ENCODE measurements at regions not wholly inside any gene's neighbourhood (a gene's known extent, or its start where the extent isn't known, plus 50 kb on each side); places are given as distances from the start of the nearest gene placed in this dataset.

GRCh38 chr6:78570044-78570443 lies 297.3 kb upstream of the IRAK1BP1 start:
- TF ChIP-seq CTCF (IDR thresholded peaks at IDR 0.05): no peak
- Mint-ChIP-seq H3K4me1 (ENCODE audit: low read depth) (no peaks in the 10 kb centered on the region), H3K36me3 (ENCODE audit: low read depth) (no peaks in the 10 kb centered on the region), H3K4me3 (ENCODE audit: unreplicated experiment) (no peak overlapping the region), H3K27ac (ENCODE audit: unreplicated experiment) (no peak overlapping the region), H3K27me3 (ENCODE audit: low read depth) (no peaks in the 10 kb centered on the region), H3K9me3 (ENCODE audit: low read depth) (peaks cover 19% of the 10 kb centered on the region)
- DNase-seq (ENCODE audit: low spot score): no peak

- peaks cover 4% of the 10 kb centered on the region for H3K9me3 Mint-ChIP-seq (ENCODE audit: low read depth)
- no peaks in the 10 kb centered on the region for H3K36me3 Mint-ChIP-seq (ENCODE audit: low read depth)
- no peak overlapping the region for H3K27ac Mint-ChIP-seq (ENCODE audit: unreplicated experiment)
- no peak for DNase-seq (ENCODE audit: low spot score)
- H3K4me1 Mint-ChIP-seq (ENCODE audit: low read depth): no peaks in the 10 kb centered on the region
- no peak for TF ChIP-seq CTCF (IDR thresholded peaks at IDR 0.05)
- H3K4me3 Mint-ChIP-seq (ENCODE audit: unreplicated experiment): no peak overlapping the region
- no peaks in the 10 kb centered on the region for H3K27me3 Mint-ChIP-seq (ENCODE audit: low read depth)
Measured at GRCh38 chr6:78577585-78577984, 289.8 kb upstream of the IRAK1BP1 start.

GRCh38 chr6:78578430-78578829 lies 288.9 kb upstream of the IRAK1BP1 start:
- H3K9me3 Mint-ChIP-seq (ENCODE audit: low read depth): no peaks in the 10 kb centered on the region

GRCh38 chr6:78580923-78581322 lies 286.4 kb upstream of the IRAK1BP1 start:
- Mint-ChIP-seq H3K4me3 (ENCODE audit: unreplicated experiment) (no peak overlapping the region), H3K27ac (ENCODE audit: unreplicated experiment) (no peak overlapping the region), H3K9me3 (ENCODE audit: low read depth) (no peaks in the 10 kb centered on the region), H3K36me3 (ENCODE audit: low read depth) (no peaks in the 10 kb centered on the region), H3K27me3 (ENCODE audit: low read depth) (no peaks in the 10 kb centered on the region), H3K4me1 (ENCODE audit: low read depth) (no peaks in the 10 kb centered on the region)
- TF ChIP-seq CTCF (IDR thresholded peaks at IDR 0.05): no peak
- DNase-seq (ENCODE audit: low spot score): no peak

More at GRCh38 chr6:78578430-78578829, 288.9 kb upstream of the IRAK1BP1 start:
- H3K27me3 Mint-ChIP-seq (ENCODE audit: low read depth): no peaks in the 10 kb centered on the region
- no peaks in the 10 kb centered on the region for H3K4me1 Mint-ChIP-seq (ENCODE audit: low read depth)
- no peaks in the 10 kb centered on the region for H3K36me3 Mint-ChIP-seq (ENCODE audit: low read depth)
- no peak overlapping the region for H3K4me3 Mint-ChIP-seq (ENCODE audit: unreplicated experiment)
- H3K27ac Mint-ChIP-seq (ENCODE audit: unreplicated experiment): no peak overlapping the region
- TF ChIP-seq CTCF (IDR thresholded peaks at IDR 0.05): no peak
- no peak for DNase-seq (ENCODE audit: low spot score)

- Mint-ChIP-seq H3K9me3 (ENCODE audit: low read depth) (no peaks in the 10 kb centered on the region), H3K4me3 (ENCODE audit: unreplicated experiment) (no peak overlapping the region), H3K36me3 (ENCODE audit: low read depth) (no peaks in the 10 kb centered on the region), H3K4me1 (ENCODE audit: low read depth) (no peaks in the 10 kb centered on the region), H3K27me3 (ENCODE audit: low read depth) (no peaks in the 10 kb centered on the region), H3K27ac (ENCODE audit: unreplicated experiment) (no peak overlapping the region)
- DNase-seq (ENCODE audit: low spot score): no peak
- TF ChIP-seq CTCF (IDR thresholded peaks at IDR 0.05): no peak
Measured at GRCh38 chr6:78583079-78583478, 284.3 kb upstream of the IRAK1BP1 start.

Data from chondrocyte (in vitro differentiated cells).